Lower leg skin (tissue), 3 donors: ENCODE measurements at regions not wholly inside any gene's neighbourhood (a gene's known extent, or its start where the extent isn't known, plus 50 kb on each side); places are given as distances from the start of the nearest gene placed in this dataset.

Experiments
- POLR2A ChIP-seq, 2 donors: fragments of 450-650 bp; IDR thresholded peaks; one replicate each; pipeline ENCODE4 v1.6.1; 2016 to 2017; ENCODE audit warnings: antibody characterized with exemption in 2 of 2, mild to moderate bottlenecking in 1 of 2, moderate library complexity in 1 of 2
- TF ChIP-seq, protein P1 (sequence below), 3 donors: fragments of 450-650 bp; IDR thresholded peaks; one replicate each; pipeline ENCODE4 v1.5.1; 2016; ENCODE audit warnings: antibody characterized with exemption in 3 of 3, mild to moderate bottlenecking in 3 of 3, moderate library complexity in 2 of 3

DNA sequence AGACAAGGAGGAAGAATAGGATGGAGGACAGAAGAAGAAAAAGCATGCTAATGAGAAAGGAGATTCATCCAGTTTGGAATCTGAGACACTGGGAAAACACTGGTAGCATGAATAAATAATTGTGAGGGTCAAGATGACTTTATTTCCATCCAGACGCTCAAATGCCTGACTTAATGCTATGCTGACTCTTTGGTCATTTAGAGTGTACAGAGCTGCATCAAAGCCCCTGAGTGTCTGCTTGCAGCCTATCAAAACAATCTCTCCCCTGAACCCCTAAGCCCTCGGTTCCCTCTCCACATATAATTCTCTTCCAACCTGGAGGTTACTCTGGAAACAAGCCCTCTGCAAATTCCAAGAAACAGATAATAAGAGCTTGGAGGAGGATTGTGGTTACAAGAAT, 208.8 kb downstream of the MAGEB17 start:
- TF ChIP-seq, protein P1, sequence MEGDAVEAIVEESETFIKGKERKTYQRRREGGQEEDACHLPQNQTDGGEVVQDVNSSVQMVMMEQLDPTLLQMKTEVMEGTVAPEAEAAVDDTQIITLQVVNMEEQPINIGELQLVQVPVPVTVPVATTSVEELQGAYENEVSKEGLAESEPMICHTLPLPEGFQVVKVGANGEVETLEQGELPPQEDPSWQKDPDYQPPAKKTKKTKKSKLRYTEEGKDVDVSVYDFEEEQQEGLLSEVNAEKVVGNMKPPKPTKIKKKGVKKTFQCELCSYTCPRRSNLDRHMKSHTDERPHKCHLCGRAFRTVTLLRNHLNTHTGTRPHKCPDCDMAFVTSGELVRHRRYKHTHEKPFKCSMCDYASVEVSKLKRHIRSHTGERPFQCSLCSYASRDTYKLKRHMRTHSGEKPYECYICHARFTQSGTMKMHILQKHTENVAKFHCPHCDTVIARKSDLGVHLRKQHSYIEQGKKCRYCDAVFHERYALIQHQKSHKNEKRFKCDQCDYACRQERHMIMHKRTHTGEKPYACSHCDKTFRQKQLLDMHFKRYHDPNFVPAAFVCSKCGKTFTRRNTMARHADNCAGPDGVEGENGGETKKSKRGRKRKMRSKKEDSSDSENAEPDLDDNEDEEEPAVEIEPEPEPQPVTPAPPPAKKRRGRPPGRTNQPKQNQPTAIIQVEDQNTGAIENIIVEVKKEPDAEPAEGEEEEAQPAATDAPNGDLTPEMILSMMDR (IDR thresholded peaks at IDR 0.05): no peak
- no peak for TF ChIP-seq POLR2A (IDR thresholded peaks at IDR 0.05)
